ENCODE measurements at regions not wholly inside any gene's neighbourhood (a gene's known extent, or its start where the extent isn't known, plus 50 kb on each side); places are given as distances from the start of the nearest gene placed in this dataset.
A peak's percentile ranks its signal among the peaks of the same experiment; 100 is the strongest.
"Not testable (repeated sequence)": the region's sequence is repeated elsewhere in the genome, so short reads cannot be mapped to it uniquely, and the experiment has no call there.

- Histone ChIP-seq H3K4me1 (ENCODE audit: low read length) (no peaks in the 10 kb centered on the region), H3K79me2 (ENCODE audit: low read length) (no peaks in the 10 kb centered on the region), H3K27ac (ENCODE audit: low read length) (no peak overlapping the region), H3K4me3 (ENCODE audit: low read length) (no peak overlapping the region), H2AFZ (ENCODE audit: low read length) (no peak overlapping the region), H3K9me2 (replicated peaks; ENCODE audit: insufficient read depth, low read length) (no peaks in the 10 kb centered on the region), H3K36me3 (ENCODE audit: insufficient read depth, low read length) (no peaks in the 10 kb centered on the region), H4K20me1 (ENCODE audit: insufficient read depth, low read depth, low read length) (no peaks in the 10 kb centered on the region), H3K9me3 (ENCODE audit: low read length) (no peaks in the 10 kb centered on the region), H3K9ac (ENCODE audit: low read length) (no peak overlapping the region), H3K27me3 (ENCODE audit: low read length) (no peaks in the 10 kb centered on the region), H3K4me2 (ENCODE audit: low read depth, low read length, poor library complexity, severe bottlenecking) (no peak overlapping the region)
- no peak for DNase-seq
These were observed 442.4 kb downstream of the SQOR start for GRCh38 chr15:46077220-46077619.

GRCh38 chr15:46079046-46079445 lies 444.2 kb downstream of the SQOR start:
- Histone ChIP-seq H2AFZ (ENCODE audit: low read length) (no peak overlapping the region), H3K36me3 (ENCODE audit: insufficient read depth, low read length) (no peaks in the 10 kb centered on the region), H3K9me2 (replicated peaks; ENCODE audit: insufficient read depth, low read length) (no peaks in the 10 kb centered on the region), H3K9me3 (ENCODE audit: low read length) (no peaks in the 10 kb centered on the region), H3K4me1 (ENCODE audit: low read length) (no peaks in the 10 kb centered on the region), H3K4me2 (ENCODE audit: low read depth, low read length, poor library complexity, severe bottlenecking) (no peak overlapping the region), H3K27ac (ENCODE audit: low read length) (no peak overlapping the region), H3K4me3 (ENCODE audit: low read length) (no peak overlapping the region), H3K27me3 (ENCODE audit: low read length) (no peaks in the 10 kb centered on the region), H4K20me1 (ENCODE audit: insufficient read depth, low read depth, low read length) (no peaks in the 10 kb centered on the region), H3K9ac (ENCODE audit: low read length) (no peak overlapping the region), H3K79me2 (ENCODE audit: low read length) (no peaks in the 10 kb centered on the region)
- no peak for DNase-seq

- no peaks in the 10 kb centered on the region for H3K79me2 ChIP-seq (ENCODE audit: low read length)
- H3K9ac ChIP-seq (ENCODE audit: low read length) = no peak overlapping the region
- no peaks in the 10 kb centered on the region for H3K9me2 ChIP-seq (replicated peaks; ENCODE audit: insufficient read depth, low read length)
- no peak overlapping the region for H2AFZ ChIP-seq (ENCODE audit: low read length)
- no peaks in the 10 kb centered on the region for H3K36me3 ChIP-seq (ENCODE audit: insufficient read depth, low read length)
- H3K4me1 ChIP-seq (ENCODE audit: low read length) = no peaks in the 10 kb centered on the region
- no peak overlapping the region for H3K4me2 ChIP-seq (ENCODE audit: low read depth, low read length, poor library complexity, severe bottlenecking)
- H4K20me1 ChIP-seq (ENCODE audit: insufficient read depth, low read depth, low read length) = no peaks in the 10 kb centered on the region
- no peak overlapping the region for H3K4me3 ChIP-seq (ENCODE audit: low read length)
- no peak for DNase-seq
- H3K27ac ChIP-seq (ENCODE audit: low read length) = no peak overlapping the region
- no peaks in the 10 kb centered on the region for H3K9me3 ChIP-seq (ENCODE audit: low read length)
- H3K27me3 ChIP-seq (ENCODE audit: low read length) = no peaks in the 10 kb centered on the region
These were observed 445.2 kb downstream of the SQOR start for GRCh38 chr15:46080016-46080415.

GRCh38 chr15:46088486-46089445 lies 453.9 kb downstream of the SQOR start:
- H3K4me2 ChIP-seq (ENCODE audit: low read depth, low read length, poor library complexity, severe bottlenecking) = no peak overlapping the region
- H3K9ac ChIP-seq (ENCODE audit: low read length) = no peak overlapping the region

GRCh38 chr15:46089467-46089935 lies 454.7 kb downstream of the SQOR start:
- no peak for DNase-seq
- H3K36me3 ChIP-seq (ENCODE audit: insufficient read depth, low read length) = no peaks in the 10 kb centered on the region
- no peaks in the 10 kb centered on the region for H3K9me3 ChIP-seq (ENCODE audit: low read length)
- no peak overlapping the region for H3K9ac ChIP-seq (ENCODE audit: low read length)
- no peak overlapping the region for H2AFZ ChIP-seq (ENCODE audit: low read length)
- no peaks in the 10 kb centered on the region for H3K27me3 ChIP-seq (ENCODE audit: low read length)
- H3K4me3 ChIP-seq (ENCODE audit: low read length) = no peak overlapping the region
- no peaks in the 10 kb centered on the region for H4K20me1 ChIP-seq (ENCODE audit: insufficient read depth, low read depth, low read length)
- no peak overlapping the region for H3K27ac ChIP-seq (ENCODE audit: low read length)
- no peaks in the 10 kb centered on the region for H3K4me1 ChIP-seq (ENCODE audit: low read length)
- no peak overlapping the region for H3K4me2 ChIP-seq (ENCODE audit: low read depth, low read length, poor library complexity, severe bottlenecking)
- no peaks in the 10 kb centered on the region for H3K79me2 ChIP-seq (ENCODE audit: low read length)
- H3K9me2 ChIP-seq (replicated peaks; ENCODE audit: insufficient read depth, low read length) = 0 out of 2 replicates have a peak, but pooled peaks cover 3% of the 10 kb centered on the region

More at GRCh38 chr15:46088486-46089445, 453.9 kb downstream of the SQOR start:
- H2AFZ ChIP-seq (ENCODE audit: low read length) = no peak overlapping the region
- no peak overlapping the region for H3K4me3 ChIP-seq (ENCODE audit: low read length)
- H3K9me2 ChIP-seq (replicated peaks; ENCODE audit: insufficient read depth, low read length) = 0 out of 2 replicates have a peak, but pooled peaks cover 3% of the 10 kb centered on the region
- no peaks in the 10 kb centered on the region for H3K9me3 ChIP-seq (ENCODE audit: low read length)
- H3K79me2 ChIP-seq (ENCODE audit: low read length) = no peaks in the 10 kb centered on the region
- no peak overlapping the region for H3K27ac ChIP-seq (ENCODE audit: low read length)
- no peaks in the 10 kb centered on the region for H3K27me3 ChIP-seq (ENCODE audit: low read length)
- H3K4me1 ChIP-seq (ENCODE audit: low read length) = no peaks in the 10 kb centered on the region
- no peak for DNase-seq
- no peaks in the 10 kb centered on the region for H4K20me1 ChIP-seq (ENCODE audit: insufficient read depth, low read depth, low read length)
- no peaks in the 10 kb centered on the region for H3K36me3 ChIP-seq (ENCODE audit: insufficient read depth, low read length)

- no peak overlapping the region for H2AFZ ChIP-seq (ENCODE audit: low read length)
- H3K27me3 ChIP-seq (ENCODE audit: low read length) = no peaks in the 10 kb centered on the region
- H3K27ac ChIP-seq (ENCODE audit: low read length) = no peak overlapping the region
- no peaks in the 10 kb centered on the region for H3K9me2 ChIP-seq (replicated peaks; ENCODE audit: insufficient read depth, low read length)
- H3K9ac ChIP-seq (ENCODE audit: low read length) = no peak overlapping the region
- no peaks in the 10 kb centered on the region for H3K4me1 ChIP-seq (ENCODE audit: low read length)
- peak; percentile 78 for DNase-seq
- no peaks in the 10 kb centered on the region for H3K79me2 ChIP-seq (ENCODE audit: low read length)
- peaks cover 4% of the 10 kb centered on the region; the same call in 1 of the 2 replicates for H3K9me3 ChIP-seq (ENCODE audit: low read length)
- H3K4me2 ChIP-seq (ENCODE audit: low read depth, low read length, poor library complexity, severe bottlenecking) = no peak overlapping the region
- H4K20me1 ChIP-seq (ENCODE audit: insufficient read depth, low read depth, low read length) = no peaks in the 10 kb centered on the region
- H3K4me3 ChIP-seq (ENCODE audit: low read length) = no peak overlapping the region
- no peaks in the 10 kb centered on the region for H3K36me3 ChIP-seq (ENCODE audit: insufficient read depth, low read length)
These were observed 457.1 kb downstream of the SQOR start for GRCh38 chr15:46091860-46092450.

- H3K79me2 ChIP-seq (ENCODE audit: low read length); H3K4me3 ChIP-seq (ENCODE audit: low read length); H3K27ac ChIP-seq (ENCODE audit: low read length); DNase-seq; H4K20me1 ChIP-seq (ENCODE audit: insufficient read depth, low read depth, low read length); H3K36me3 ChIP-seq (ENCODE audit: insufficient read depth, low read length); H3K27me3 ChIP-seq (ENCODE audit: low read length); H3K9me2 ChIP-seq (replicated peaks; ENCODE audit: insufficient read depth, low read length); H3K4me2 ChIP-seq (ENCODE audit: low read depth, low read length, poor library complexity, severe bottlenecking); H3K9ac ChIP-seq (ENCODE audit: low read length); H2AFZ ChIP-seq (ENCODE audit: low read length); H3K4me1 ChIP-seq (ENCODE audit: low read length); H3K9me3 ChIP-seq (ENCODE audit: low read length): not testable (repeated sequence)
These were observed 463.2 kb downstream of the SQOR start for GRCh38 chr15:46098006-46098405.

GRCh38 chr15:46110755-46111154 lies 475.9 kb downstream of the SQOR start:
- Histone ChIP-seq H3K9ac (ENCODE audit: low read length) (no peak overlapping the region), H2AFZ (ENCODE audit: low read length) (no peak overlapping the region), H3K4me3 (ENCODE audit: low read length) (no peak overlapping the region), H3K9me2 (replicated peaks; ENCODE audit: insufficient read depth, low read length) (no peaks in the 10 kb centered on the region), H3K9me3 (ENCODE audit: low read length) (no peaks in the 10 kb centered on the region), H3K79me2 (ENCODE audit: low read length) (no peaks in the 10 kb centered on the region), H3K36me3 (ENCODE audit: insufficient read depth, low read length) (no peaks in the 10 kb centered on the region), H3K4me2 (ENCODE audit: low read depth, low read length, poor library complexity, severe bottlenecking) (no peak overlapping the region), H3K27ac (ENCODE audit: low read length) (no peak overlapping the region), H4K20me1 (ENCODE audit: insufficient read depth, low read depth, low read length) (no peaks in the 10 kb centered on the region), H3K27me3 (ENCODE audit: low read length) (no peaks in the 10 kb centered on the region), H3K4me1 (ENCODE audit: low read length) (no peaks in the 10 kb centered on the region)
- DNase-seq = no peak
